ENCODE measurements at regions not wholly inside any gene's neighbourhood (a gene's known extent, or its start where the extent isn't known, plus 50 kb on each side); places are given as distances from the start of the nearest gene placed in this dataset.

DNA sequence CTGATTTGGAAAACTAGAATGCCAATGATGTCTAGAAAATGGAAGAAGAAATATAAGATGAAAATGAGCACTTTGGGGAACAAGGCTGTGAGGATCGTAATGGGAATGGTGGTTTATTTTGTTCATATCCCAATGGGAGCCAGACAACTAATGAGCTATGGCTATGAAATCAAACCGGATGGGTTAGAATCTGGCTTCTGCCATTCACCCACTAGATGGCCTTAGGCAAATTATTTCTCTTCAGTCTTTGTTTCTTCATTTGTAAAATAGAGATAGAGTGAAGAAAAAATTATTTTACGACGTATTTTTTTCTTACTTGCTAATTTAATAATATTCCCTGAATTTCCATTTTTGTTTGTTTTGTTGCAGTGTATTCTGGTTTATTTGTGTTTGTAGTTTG is 572.1 kb upstream of the IGFBP3 start:
- no peak for DNase-seq (ENCODE audit: low read depth)

DNA sequence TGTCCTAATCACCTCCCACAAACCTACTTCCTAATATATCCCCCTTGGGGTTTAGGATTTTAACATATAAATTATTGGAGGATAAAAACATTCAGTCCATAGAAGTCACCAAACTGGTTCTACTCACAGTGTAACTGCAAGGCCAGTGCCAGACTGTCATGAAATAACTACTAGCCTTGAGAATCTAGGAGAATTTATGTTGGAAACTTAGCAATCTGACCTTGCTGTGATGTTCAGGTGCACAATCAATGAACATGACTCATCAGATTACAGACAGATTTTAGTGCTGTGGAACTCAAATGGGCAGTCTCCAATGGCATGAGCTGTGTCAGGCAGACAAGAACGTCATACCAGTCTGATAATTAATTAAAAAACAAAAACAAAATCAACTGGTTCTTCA is 571.4 kb upstream of the IGFBP3 start:
- DNase-seq (ENCODE audit: low read depth) = no peak

DNA sequence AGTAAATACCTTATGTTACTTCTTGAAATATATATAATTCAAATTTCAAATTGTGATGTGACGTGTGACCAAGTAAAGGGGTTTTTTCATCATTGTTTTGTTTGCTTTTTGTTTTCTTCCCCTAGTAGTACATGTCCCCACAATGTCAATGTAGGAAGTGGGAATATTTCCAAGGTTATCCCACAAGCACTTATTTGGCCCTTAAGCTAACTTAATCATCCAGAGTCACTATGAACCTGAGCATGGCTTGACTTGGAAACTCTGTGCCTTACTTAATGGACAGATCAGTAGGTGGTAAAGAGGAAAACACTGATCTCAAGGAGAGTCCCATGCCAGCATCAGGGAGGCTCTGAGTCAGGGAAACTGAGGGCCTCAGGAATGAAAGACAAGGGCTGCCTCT is 569.3 kb upstream of the IGFBP3 start:
- no peak for DNase-seq (ENCODE audit: low read depth)

DNA sequence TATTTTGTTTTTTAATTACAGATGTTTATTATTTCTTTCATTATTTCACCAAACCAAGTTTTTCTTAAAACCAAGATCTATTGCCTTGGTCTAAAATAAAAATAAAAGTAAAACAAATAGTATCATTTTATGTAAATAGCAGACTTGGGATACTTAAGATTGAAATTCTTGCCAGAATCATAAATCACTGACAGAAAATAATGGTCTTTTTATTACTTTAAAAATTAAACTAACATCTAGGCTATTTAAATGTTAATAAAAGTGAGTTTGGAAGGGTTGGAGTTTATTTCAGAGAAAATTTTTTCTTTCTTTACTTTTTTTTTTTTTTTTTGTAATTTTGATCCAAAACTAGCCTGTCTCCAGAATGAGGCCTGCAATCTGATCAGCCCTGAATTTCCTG is 568.0 kb upstream of the IGFBP3 start:
- DNase-seq (ENCODE audit: low read depth) = no peak

DNA sequence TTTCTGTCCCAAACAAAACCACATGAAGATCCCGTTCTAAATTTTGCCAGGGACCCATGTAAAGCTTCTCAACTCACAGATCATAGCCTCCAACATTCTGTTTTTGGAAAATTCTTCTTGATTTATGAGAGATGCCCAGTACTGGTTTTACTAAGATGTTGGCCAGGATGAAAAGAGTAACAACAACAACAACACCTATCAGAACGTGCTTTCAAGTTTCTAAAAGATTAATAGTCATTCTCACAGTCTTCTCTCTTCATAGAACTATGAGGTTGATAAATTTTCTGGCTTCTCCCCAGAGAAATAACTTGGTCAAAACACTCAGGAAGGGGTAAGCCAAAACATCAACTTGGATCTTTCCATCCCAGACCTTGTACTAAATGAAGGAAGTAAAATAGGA is 567.5 kb upstream of the IGFBP3 start:
- no peak for DNase-seq (ENCODE audit: low read depth)

DNA sequence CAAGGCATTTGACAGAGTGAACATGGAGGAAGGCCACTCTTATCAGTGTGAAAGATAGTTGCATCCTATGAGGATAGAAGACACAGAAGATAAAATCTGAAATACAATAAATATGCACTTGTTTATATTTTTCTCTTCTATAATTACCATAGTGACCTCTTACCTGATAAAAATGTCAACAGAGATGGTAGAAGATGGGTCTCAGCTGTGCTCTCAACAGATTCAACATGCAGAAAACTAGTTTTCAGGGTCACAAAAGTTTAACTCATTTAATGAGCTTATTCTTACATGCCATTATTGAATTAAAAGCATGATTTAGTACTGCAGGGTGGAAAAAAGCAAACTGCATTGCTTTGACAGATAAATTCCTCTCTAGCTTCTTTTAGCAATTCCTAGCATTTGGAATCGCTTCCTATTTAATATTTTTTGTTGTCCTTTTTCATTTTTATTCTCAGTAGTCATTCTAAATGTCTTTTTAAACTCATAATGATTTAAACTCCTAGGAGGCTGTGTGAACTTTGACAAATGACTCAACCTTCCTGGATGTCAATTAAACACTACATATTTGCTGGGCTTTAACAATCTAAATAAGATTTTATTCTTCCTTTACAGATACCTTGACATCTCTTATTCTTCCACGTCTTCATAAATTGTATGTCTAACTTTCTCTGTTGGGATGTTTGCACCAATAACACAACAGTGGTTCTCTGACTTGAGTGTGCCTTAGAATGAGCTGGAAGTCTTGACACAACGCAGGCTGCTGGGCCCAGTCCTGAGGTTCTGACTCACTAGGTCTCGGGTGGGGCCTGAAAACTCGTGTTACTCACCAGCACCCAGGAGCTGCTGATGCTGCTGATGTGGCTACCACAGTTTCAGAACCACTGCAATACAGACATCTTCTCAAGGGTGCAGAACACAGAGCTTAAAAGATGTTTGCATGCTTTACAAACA is 565.5 kb upstream of the IGFBP3 start:
- peak; percentile 76 for DNase-seq (ENCODE audit: low read depth)

DNA sequence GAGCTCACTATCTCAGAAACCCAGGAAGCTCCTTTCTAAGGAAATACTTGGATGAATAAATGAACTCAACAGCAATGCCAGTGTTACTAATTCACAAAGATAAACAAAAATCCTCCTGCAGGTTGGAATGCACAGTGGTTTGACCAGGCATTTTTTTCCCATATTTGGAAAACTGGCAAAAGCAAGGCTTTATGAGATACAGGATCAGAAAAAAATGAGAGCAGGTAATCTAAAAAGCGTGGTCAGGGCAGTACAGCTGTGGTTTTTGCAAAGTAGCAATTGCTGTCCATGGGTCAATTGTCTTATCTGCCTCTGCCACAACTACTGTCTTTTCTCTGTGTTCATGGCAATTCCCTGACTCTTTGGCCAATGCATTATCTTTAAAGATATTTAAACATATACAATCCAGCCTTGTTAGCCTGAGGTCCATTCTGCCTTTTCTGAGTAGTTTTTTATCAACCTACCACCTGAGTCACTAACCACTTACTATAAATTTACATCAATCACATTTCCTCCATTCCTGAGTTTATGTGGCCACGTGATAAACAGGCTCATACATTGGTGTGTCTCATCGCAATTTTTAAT is 564.5 kb upstream of the IGFBP3 start:
- DNase-seq (ENCODE audit: low read depth) = peak; percentile 41

DNA sequence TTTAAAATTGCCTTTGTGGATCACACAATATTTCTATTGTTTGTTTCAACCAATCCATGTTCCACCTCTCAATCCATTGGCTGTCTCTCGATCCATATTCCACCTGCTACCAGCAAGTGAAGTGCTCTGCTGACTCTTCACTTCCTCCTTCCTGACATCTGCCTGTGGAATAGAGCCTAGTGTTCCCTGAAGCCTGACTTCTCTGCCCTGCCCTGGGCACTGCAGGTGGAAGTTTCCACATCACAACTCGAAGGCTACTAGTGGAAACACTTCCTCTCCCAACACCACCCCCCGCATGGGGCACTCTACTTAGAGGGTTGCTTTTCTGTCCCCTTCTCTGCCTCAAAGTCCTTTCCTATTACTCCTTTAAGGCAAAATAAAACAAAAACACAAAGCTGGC is 563.8 kb upstream of the IGFBP3 start:
- no peak for DNase-seq (ENCODE audit: low read depth)

DNA sequence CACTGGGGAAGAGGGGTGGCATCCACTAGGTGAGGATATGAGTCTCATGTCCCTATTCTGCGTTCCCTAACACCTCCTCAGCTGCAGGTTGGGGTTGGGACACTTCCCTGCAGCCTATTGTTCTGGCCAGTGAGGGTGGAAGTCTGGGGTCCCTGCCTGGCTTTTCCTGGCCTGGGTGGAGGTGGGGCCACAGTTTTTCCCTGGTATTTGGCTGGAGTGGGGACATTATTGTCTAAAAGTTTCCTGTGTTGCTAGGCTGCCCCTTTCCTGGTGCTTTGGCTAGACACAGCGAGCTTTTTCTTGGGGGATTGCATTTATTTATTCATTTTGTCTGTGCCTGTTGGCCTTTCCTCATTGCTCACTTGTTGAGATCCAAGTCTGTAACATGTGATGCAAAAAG is 559.5 kb upstream of the IGFBP3 start:
- no peak for DNase-seq (ENCODE audit: low read depth)

DNA sequence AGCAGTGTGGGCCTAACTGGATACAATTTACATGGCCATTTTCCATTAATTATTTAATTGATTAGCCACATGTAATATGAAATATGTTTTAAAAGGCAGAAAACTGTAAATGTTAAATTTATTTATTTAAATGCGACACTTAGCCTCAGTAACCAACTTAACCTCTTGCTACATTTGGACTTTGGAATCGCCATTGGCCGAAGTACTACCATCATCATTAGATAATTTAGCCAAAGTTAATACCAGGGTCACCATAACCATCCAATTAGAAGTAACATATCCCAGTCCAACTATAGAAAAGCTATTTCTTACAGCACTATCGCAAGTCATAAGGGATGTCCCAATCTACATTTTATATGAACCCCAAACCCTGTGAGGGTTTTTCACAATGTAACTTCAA is 558.6 kb upstream of the IGFBP3 start:
- no peak for DNase-seq (ENCODE audit: low read depth)

DNA sequence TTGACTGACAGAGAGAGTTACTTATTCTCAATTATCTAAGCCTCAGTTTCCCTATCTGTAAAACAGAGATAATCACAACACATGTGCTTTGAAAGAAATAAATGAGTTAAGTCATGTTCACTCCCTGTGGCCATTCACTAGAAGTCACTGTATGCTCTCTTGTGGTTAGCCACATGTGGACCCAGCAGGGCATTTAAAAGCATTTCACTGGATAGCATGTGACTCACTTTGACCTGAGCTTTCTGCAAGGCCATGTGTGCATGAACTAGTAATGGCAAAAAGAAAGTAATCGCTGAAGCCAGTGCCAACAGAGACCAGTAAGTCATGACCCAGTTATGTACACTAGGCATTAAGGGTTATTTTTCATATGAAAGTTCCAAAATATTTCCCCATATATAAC is 557.0 kb upstream of the IGFBP3 start:
- peak; percentile 36 for DNase-seq (ENCODE audit: low read depth)

DNA sequence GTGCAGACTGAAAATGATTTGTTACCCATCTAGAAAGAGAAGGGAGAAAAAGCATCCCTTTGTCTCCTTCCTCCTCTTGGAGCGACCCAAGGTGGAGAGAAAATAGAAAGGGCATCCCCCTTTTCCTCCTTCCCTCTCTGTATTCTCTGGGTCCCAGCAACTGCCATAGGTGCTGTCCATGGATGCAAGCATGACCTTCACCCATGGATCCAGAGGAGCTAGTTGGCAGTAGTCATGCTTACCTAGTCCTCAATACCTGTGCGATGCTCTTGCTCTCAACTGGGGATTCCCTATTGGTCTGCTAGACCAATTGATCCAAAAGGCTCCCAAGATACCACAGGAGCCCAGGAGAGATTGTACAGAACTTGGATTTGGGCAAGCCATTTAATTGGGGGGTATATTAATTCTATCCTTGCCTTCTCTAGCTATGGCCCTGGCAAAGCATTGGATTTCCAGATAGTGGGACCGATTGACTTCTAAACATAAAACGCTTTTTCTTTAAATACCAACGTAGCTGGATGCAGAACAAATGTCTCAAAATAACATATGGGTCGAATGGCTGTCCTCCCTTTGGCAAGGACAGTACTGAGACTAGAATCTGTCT is 547.8 kb upstream of the IGFBP3 start:
- no peak for DNase-seq (ENCODE audit: low read depth)

DNA sequence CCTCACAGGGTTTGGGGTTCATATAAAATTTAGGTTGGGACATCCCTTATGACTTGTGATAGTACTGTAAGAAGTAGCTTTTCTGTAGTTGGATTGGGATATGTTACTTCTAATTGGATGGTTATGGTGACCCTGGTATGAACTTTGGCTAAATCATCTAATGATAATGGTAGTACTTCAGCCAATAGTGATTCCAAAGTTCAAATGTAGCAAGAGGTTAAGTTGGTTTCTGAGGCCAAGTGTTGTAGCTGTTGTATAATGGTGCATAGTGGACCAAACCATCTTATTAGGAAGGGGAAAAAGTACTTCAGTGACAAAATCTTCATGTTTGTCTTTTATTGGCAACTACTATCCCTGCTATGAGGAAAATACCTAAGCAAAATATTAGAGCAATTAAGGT is 542.1 kb upstream of the IGFBP3 start:
- DNase-seq (ENCODE audit: low read depth) = no peak

DNA sequence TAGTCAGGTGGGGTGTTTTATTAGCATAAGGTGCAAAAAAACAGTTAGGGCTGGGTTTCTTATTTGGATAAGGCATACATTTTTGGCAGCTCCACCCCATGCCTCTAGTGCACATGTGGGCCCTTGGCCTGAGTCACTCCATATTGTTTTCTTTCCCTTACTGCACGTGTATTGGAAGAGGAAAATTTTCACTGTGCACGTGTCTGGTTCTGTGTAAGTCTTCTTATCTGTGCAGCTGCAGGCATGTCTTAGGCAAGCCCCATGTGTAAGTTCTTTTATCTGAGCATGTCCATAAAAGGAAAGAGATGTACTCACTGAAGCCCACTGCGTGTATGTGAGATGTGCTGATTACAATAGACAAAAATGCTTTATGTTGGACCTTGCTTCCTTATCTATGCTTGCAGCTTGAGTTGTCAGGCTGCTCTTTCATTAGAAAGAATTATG is 540.3 kb upstream of the IGFBP3 start:
- no peak for DNase-seq (ENCODE audit: low read depth)

DNA sequence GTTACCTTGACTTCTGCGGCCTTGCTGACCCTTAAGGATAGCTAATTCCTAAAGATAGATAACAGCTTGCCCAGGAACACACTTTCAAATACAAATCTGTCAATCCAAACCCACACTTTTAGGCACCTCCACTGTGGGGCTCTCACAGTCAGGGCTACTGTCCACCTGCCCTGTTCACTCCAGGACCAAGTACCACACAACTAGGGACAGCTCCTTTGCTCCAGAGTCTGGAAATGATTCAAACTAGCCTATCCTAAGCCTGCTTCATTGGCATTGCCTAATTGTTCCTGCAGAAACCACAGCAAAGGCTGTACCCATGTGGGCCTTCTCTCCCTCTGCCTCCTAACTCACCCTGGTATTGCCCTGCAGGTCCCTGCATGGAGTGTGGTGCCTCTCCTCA is 538.9 kb upstream of the IGFBP3 start:
- no peak for DNase-seq (ENCODE audit: low read depth)

DNA sequence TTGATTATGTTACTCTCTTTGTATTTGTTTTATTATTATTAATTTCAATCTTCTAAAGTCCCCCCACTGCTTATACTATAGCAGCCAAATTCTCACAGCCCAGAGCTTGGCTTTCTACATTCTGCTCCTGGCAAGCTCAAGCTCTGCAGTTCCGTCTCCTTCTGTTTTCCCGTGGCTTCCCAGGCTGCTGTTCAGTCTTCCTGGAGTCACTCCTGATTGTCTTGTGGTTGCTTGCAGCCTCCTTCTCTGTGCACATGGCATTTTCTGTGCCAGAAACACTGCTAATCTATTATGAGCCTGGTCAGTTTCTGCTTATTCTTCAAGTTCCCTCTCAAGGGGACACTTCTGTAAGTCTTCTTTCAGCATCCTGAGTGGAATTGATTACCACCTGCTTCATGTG is 533.7 kb upstream of the IGFBP3 start:
- peak; percentile 33 for DNase-seq (ENCODE audit: low read depth)

DNA sequence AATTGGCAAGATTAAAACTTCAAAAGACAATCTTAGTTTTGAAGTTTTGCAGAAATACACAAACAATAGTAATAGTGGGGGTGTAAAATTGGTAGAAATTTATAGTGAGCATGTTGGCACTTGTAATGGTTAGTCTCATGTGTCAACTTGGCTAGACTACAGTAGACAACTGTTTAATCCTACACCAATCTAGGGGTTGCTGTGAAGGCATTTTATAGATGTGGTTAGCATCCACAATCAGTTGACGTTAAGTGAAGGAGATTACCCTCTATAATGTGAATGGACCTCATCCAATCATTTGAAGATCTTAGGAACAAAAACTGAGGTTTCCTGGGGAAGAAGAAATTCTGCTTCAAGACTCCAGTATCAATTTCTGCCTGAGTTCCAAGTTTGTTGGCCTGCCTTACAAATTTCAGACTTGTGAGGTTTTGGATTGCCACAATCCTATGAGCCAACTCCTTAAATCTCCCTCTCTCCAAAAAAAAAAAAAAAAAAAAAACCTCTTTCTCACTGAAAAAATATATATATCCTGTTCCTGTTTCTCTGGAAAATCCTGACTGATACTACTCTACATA is 531.6 kb upstream of the IGFBP3 start:
- DNase-seq (ENCODE audit: low read depth) = no peak

DNA sequence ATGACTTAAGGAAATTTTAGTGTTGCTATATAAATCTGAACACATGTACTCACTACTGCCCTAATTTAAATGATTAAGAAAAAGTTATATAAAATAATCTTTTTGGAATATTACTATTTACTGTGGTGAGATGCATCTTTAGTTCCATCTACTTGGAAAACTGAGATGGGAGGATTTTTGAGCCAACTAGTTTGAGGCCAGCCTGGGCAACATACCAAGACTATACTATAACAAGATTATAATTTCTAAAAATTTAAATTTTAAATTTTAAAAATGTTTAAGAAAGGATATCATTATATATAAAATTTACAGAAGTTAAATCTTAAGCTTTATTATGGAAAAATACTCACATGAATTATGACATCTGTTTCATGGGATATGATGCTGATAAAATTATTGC is 530.8 kb upstream of the IGFBP3 start:
- no peak for DNase-seq (ENCODE audit: low read depth)

DNA sequence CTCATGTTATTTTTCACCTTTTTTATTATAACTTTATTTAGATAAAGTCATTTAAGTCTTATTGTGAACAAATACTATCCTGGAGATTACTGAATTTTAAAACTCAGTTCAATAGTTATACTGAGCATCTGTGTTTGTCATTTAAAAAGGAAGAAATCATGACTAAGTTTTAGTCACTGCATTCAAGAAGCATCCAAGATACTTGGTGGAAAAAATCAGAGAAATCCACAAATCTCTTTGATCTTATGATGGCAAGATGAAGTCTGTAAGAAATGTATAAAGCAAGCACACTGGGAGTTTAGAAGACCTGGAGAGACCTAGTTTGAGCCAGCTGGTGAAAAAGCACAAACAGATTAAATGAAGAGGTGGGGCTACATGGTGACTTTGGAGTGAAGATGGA is 529.8 kb upstream of the IGFBP3 start:
- DNase-seq (ENCODE audit: low read depth) = no peak

DNA sequence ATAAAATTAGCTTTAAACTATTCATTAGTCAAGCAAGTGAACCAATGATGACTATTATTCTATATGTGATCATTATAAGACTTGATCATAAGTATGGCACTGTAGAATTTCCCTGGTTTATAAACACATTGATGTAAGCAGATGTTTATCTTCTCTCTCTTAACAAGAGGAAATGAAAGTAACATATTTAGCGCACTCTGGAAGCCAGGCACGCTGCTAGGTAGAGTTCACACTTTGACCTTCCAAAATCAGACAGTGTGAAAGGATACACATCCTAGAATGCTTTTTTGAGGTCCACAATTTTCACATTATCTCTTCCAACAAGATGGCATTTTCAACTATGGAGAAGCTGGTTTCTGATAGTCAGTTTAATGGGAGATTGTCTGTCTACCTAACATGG is 529.4 kb upstream of the IGFBP3 start:
- no peak for DNase-seq (ENCODE audit: low read depth)

DNA sequence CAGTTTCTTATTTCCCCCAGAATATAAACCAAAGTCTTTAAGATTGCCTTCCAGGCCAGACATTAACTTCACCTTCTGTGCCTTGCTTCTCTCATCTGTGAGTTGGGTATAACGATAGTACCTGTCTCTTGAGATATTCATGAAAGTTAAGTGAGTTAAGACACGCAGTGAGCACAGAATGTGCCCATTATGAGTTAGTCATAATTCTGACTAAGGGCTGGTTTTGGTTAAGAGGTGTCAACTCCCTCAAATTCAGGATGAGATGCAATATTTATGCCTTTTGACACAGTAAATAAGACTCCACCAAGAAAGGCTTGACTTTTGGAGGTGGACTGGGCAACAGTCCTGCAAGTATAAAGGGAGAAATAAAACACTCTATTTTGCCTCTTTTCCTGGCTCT is 528.7 kb upstream of the IGFBP3 start:
- no peak for DNase-seq (ENCODE audit: low read depth)

DNA sequence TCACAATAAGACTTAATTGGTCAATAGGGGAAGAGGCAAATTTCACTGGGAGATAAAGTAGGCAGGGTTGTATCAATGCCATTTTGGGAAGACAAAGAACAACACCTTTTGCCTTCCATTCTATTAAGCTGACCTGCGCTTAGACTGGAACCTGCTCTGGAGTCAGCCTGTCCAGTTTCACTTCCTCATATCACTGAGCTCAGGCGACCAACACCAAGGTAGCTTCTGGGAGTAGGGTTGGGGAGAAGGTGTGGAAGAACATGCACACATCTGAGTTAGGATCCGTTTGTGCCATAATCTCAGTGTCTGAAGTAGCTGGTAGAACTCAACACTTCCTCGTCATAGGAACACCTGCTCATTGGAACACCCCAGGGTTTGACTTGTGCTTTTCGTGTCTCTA is 527.4 kb upstream of the IGFBP3 start:
- DNase-seq (ENCODE audit: low read depth) = no peak

DNA sequence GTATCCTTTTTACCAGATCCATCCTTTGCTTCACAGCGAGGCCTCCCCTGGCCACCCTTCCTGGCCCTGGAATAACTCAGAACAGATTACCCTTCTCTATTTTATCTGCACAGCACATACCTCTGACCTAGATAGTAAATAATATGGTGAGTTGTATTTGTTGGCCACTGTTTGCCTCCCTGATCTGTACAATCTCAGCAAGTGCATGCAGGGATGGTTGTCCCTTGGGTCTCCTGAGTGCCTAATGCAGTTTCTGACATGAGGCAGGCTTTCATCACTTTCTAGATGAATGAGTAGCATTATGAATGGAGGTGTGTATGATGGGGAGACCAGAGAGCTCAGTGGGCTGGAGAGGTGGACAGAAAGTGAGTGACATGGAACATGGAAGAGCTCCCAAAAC is 525.1 kb upstream of the IGFBP3 start:
- DNase-seq (ENCODE audit: low read depth) = no peak
